SU-DHL-6 (cell line): ENCODE measurements at regions not wholly inside any gene's neighbourhood (a gene's known extent, or its start where the extent isn't known, plus 50 kb on each side); places are given as distances from the start of the nearest gene placed in this dataset.

Source experiments
- EZH2phosphoT487 ChIP-seq: fragments of 200-600 bp; sonication (generic), shearing (Covaris generic); conservative IDR thresholded peaks from 2 replicates; pipeline ENCODE4 v1.6.1; 2018; ENCODE audit warnings: mild to moderate bottlenecking, antibody characterized with exemption, low read length, moderate library complexity, mixed read lengths
- TF ChIP-seq, protein P1 (sequence below): fragments of 200-600 bp; sonication (generic); IDR thresholded peaks from one replicate; pipeline ENCODE4 v1.5.1; 2017; ENCODE audit warnings: antibody characterized with exemption, mild to moderate bottlenecking, low read length, moderate library complexity; ENCODE audit not compliant: insufficient read depth, poor library complexity, severe bottlenecking

DNA sequence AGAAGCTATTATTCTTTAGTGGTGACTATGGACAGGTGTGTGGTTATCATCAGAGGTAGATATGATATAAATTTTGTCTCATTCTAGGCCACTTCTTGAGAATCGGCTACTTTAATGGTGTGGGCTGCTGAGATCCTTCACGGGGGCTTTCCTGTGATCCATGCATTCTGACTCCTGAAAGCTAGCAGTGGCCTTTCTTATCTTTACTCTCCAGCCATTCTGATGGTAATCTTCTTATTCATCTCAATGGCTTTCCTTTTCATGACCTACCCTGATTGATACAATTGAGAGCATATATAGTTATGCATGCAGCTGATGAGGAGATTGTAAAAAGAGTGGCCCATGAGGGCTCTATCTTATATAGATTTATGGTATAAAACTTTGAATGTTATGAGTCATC, 78.3 kb upstream of the ZPLD1 start:
- TF ChIP-seq, protein P1, sequence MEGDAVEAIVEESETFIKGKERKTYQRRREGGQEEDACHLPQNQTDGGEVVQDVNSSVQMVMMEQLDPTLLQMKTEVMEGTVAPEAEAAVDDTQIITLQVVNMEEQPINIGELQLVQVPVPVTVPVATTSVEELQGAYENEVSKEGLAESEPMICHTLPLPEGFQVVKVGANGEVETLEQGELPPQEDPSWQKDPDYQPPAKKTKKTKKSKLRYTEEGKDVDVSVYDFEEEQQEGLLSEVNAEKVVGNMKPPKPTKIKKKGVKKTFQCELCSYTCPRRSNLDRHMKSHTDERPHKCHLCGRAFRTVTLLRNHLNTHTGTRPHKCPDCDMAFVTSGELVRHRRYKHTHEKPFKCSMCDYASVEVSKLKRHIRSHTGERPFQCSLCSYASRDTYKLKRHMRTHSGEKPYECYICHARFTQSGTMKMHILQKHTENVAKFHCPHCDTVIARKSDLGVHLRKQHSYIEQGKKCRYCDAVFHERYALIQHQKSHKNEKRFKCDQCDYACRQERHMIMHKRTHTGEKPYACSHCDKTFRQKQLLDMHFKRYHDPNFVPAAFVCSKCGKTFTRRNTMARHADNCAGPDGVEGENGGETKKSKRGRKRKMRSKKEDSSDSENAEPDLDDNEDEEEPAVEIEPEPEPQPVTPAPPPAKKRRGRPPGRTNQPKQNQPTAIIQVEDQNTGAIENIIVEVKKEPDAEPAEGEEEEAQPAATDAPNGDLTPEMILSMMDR: no peak
- no peak for TF ChIP-seq EZH2phosphoT487
